H1 (cell line): ENCODE measurements at regions not wholly inside any gene's neighbourhood (a gene's known extent, or its start where the extent isn't known, plus 50 kb on each side); places are given as distances from the start of the nearest gene placed in this dataset.

Experiments used
- CTCF ChIP-seq, 3 experiments: IDR thresholded peaks; 1 replicate in 2 of 3; 2 replicates in 1 of 3; pipeline versions ENCODE4 v1.5.1 to v1.6.1; 2011; ENCODE audit warnings: low read length in 3 of 3, mild to moderate bottlenecking in 3 of 3, inconsistent platforms in 2 of 3, low read depth in 1 of 3, moderate library complexity in 1 of 3; ENCODE audit not compliant: insufficient read depth in 1 of 3; ENCODE audit errors: control extremely low read depth in 1 of 3
- EP300 ChIP-seq, 2 experiments: IDR thresholded peaks; 1 replicate in 1 of 2; 2 replicates in 1 of 2; pipeline ENCODE4 v1.6.1; 2011 to 2012; ENCODE audit warnings: low read depth in 2 of 2, low read length in 2 of 2, mild to moderate bottlenecking in 2 of 2, borderline replicate concordance in 1 of 2, inconsistent platforms in 1 of 2, moderate library complexity in 1 of 2
- EZH2 ChIP-seq: fragments of 200-600 bp; sonication (generic); IDR thresholded peaks from 2 replicates; pipeline ENCODE4 v1.7.1; 2012; ENCODE audit warnings: low read depth, mild to moderate bottlenecking, moderate library complexity, low read length, inconsistent platforms; ENCODE audit not compliant: severe bottlenecking
- MAX ChIP-seq: IDR thresholded peaks from 2 replicates; pipeline ENCODE4 v1.6.1; 2012; ENCODE audit warnings: inconsistent platforms
- PHF8 ChIP-seq: fragments of 200-600 bp; sonication (generic); conservative IDR thresholded peaks from 2 replicates; pipeline ENCODE4 v1.7.1; 2012; ENCODE audit warnings: low read depth, mild to moderate bottlenecking, inconsistent platforms, low read length, moderate library complexity
- POLR2A ChIP-seq, 2 experiments: IDR thresholded peaks; 1 replicate in 1 of 2; 2 replicates in 1 of 2; pipeline ENCODE4 v1.6.1; 2011; ENCODE audit warnings: low read depth in 2 of 2, low read length in 2 of 2, mild to moderate bottlenecking in 2 of 2; ENCODE audit errors: control extremely low read depth in 1 of 2
- POLR2AphosphoS5 ChIP-seq: IDR thresholded peaks from 2 replicates; pipeline ENCODE4 v1.6.1; 2011; ENCODE audit warnings: low read depth, low read length
- POU5F1 ChIP-seq: IDR thresholded peaks from 2 replicates; pipeline ENCODE4 v1.6.1; 2011; ENCODE audit warnings: low read depth, mild to moderate bottlenecking, low read length, moderate library complexity
- RAD21 ChIP-seq, 2 experiments: IDR thresholded peaks in 1 of 2; conservative IDR thresholded peaks in 1 of 2; 2 replicates each; pipeline ENCODE4 v1.6.1; 2011; ENCODE audit warnings: low read depth in 2 of 2, low read length in 2 of 2, improper control_type of control experiment in 1 of 2, inconsistent platforms in 1 of 2, mild to moderate bottlenecking in 1 of 2, moderate library complexity in 1 of 2
- RFX5 ChIP-seq: IDR thresholded peaks from 2 replicates; pipeline ENCODE4 v1.6.1; 2011; ENCODE audit warnings: low read depth, low read length, improper control_type of control experiment, borderline replicate concordance
- SP1 ChIP-seq: IDR thresholded peaks from 2 replicates; pipeline ENCODE4 v1.6.1; 2011; ENCODE audit warnings: low read depth, low read length
- SUZ12 ChIP-seq: fragments of 200-600 bp; sonication (generic); IDR thresholded peaks from 2 replicates; pipeline ENCODE4 v1.6.1; 2012; ENCODE audit warnings: mild to moderate bottlenecking, inconsistent platforms, low read length, moderate library complexity, mixed read lengths

GRCh38 chr10:53107711-53108110 lies 335.1 kb upstream of the MBL2 start:
- TF ChIP-seq EP300 (IDR thresholded peaks at IDR 0.05; ENCODE audit: borderline replicate concordance in 1 of 2, low read depth in 2 of 2, low read length in 2 of 2) (no peak), POU5F1 (no peak), POLR2AphosphoS5 (no peak), POLR2A (IDR thresholded peaks at IDR 0.05; ENCODE audit: control extremely low read depth in 1 of 2, low read depth in 2 of 2, low read length in 2 of 2) (no peak), CTCF (IDR thresholded peaks at IDR 0.05; ENCODE audit: control extremely low read depth in 1 of 3, insufficient read depth in 1 of 3, low read depth in 1 of 3, low read length in 3 of 3) (no peak), EZH2 (no peak), MAX (no peak), SUZ12 (no peak), RAD21 (IDR thresholded peaks at IDR 0.05 in 1 of 2, conservative IDR thresholded peaks at IDR 0.05 in 1 of 2; ENCODE audit: low read depth in 2 of 2, low read length in 2 of 2) (no peak), RFX5 (no peak), PHF8 (no peak), SP1 (no peak)
